ENCODE measurements at regions not wholly inside any gene's neighbourhood (a gene's known extent, or its start where the extent isn't known, plus 50 kb on each side); places are given as distances from the start of the nearest gene placed in this dataset.

DNA sequence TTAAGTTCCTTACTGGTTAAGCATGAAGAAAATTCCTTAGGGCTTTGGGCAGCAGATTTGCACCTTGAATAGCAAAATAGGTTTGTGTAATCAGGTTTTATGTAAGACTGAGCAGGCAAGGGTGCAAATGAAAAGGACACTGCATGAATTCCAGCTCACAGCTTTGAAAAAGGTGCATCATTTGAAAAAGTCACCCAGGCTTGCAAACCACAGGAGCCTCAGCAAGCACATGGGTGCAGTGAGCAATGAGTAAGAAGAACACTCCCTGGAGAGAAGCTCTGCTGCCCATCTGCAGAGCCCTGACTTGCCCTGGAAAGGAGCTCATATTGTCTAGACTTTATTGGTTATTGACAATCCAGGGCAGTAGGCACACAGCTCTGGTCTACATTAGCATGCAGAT lies 165.6 kb upstream of the KCNJ16 start:
- no peak overlapping the region for H3K27ac Mint-ChIP-seq
- Histone ChIP-seq H3K4me3 (ENCODE audit: low read length in 2 of 2) (no peak overlapping the region), H3K9me3 (ENCODE audit: control insufficient read depth in 1 of 2, low read length in 2 of 2) (no peaks in the 10 kb centered on the region), H3K4me1 (ENCODE audit: insufficient read depth, low read length) (no peaks in the 10 kb centered on the region), H3K27ac (ENCODE audit: low read depth, low read length) (no peak overlapping the region), H3K27me3 (ENCODE audit: insufficient read depth, low read length) (no peaks in the 10 kb centered on the region), H3K36me3 (ENCODE audit: insufficient read depth, low read length) (no peaks in the 10 kb centered on the region)
- no peak for DNase-seq
- POLR2A ChIA-PET (ENCODE audit: partially characterized antibody), result no interaction called here
- no peak overlapping the region for H3K4me3 Mint-ChIP-seq
- no peaks in the 10 kb centered on the region for H3K4me1 Mint-ChIP-seq
- intact Hi-C loops (cut with micrococcal nuclease), result no loop called here
- no peaks in the 10 kb centered on the region for H3K27me3 Mint-ChIP-seq
- no peaks in the 10 kb centered on the region for H3K36me3 Mint-ChIP-seq
- H3K9me3 Mint-ChIP-seq, result peaks cover 0 to 4% (median 2%) of the 10 kb centered on the region in 8 donors
- CTCF ChIA-PET (ENCODE audit: partially characterized antibody), result no interaction called here

DNA sequence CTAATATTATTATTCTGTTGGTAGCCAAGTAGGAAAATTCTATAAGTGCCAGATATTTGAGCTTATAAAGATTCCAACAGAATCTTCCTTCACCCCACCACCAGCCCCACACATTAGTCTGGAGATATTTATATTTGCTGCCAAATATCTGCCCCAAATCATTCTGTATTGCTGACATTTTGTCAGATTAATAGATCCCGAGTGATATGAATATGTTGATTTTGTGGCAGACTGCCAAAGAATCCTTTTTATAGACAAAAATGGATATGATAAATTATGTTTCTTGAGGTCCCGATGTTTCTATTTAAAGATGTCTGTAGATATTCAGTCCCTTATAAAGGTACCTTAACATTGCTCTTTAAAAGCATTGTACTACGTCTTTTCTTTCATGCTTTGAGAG lies 162.2 kb upstream of the KCNJ16 start:
- Mint-ChIP-seq H3K4me1 (no peaks in the 10 kb centered on the region), H3K27me3 (no peaks in the 10 kb centered on the region), H3K9me3 (peaks cover 0 to 4% (median 2%) of the 10 kb centered on the region in 8 donors), H3K36me3 (no peaks in the 10 kb centered on the region), H3K4me3 (no peak overlapping the region), H3K27ac (no peak overlapping the region)
- no peaks in the 10 kb centered on the region for H3K36me3 ChIP-seq (ENCODE audit: insufficient read depth, low read length)
- ChIA-PET CTCF (ENCODE audit: partially characterized antibody) (no interaction called here), POLR2A (ENCODE audit: partially characterized antibody) (no interaction called here)
- intact Hi-C loops (cut with micrococcal nuclease), result no loop called here
- no peak overlapping the region for H3K27ac ChIP-seq (ENCODE audit: low read depth, low read length)
- H3K27me3 ChIP-seq (ENCODE audit: insufficient read depth, low read length), result no peaks in the 10 kb centered on the region
- no peak overlapping the region for H3K4me3 ChIP-seq (ENCODE audit: low read length in 2 of 2)
- no peaks in the 10 kb centered on the region for H3K4me1 ChIP-seq (ENCODE audit: insufficient read depth, low read length)
- no peaks in the 10 kb centered on the region for H3K9me3 ChIP-seq (ENCODE audit: control insufficient read depth in 1 of 2, low read length in 2 of 2)
- DNase-seq, result no peak

DNA sequence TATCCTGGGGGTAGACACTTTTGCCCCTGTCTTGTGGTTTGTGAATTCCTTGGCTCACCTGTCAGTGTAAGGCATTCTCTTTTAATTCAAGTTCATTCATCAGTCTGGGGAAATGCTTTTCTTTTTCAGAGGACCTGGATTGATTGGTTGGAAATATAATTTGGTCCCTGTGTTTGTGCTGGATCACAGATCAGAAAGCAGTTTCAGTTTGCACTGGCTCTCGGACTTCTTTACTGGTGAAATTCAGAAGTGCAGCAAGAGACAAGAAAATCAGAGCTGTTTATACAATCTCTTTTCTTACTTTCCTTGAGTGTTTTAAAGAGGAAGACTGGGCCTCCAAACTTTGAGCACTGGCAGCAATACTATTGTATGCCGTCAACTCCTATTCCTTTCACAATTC lies 161.8 kb upstream of the KCNJ16 start:
- Histone ChIP-seq H3K9me3 (ENCODE audit: control insufficient read depth in 1 of 2, low read length in 2 of 2) (no peaks in the 10 kb centered on the region), H3K36me3 (ENCODE audit: insufficient read depth, low read length) (no peaks in the 10 kb centered on the region), H3K27me3 (ENCODE audit: insufficient read depth, low read length) (no peaks in the 10 kb centered on the region), H3K4me1 (ENCODE audit: insufficient read depth, low read length) (no peaks in the 10 kb centered on the region), H3K4me3 (ENCODE audit: low read length in 2 of 2) (no peak overlapping the region), H3K27ac (ENCODE audit: low read depth, low read length) (no peak overlapping the region)
- no peaks in the 10 kb centered on the region for H3K36me3 Mint-ChIP-seq
- ChIA-PET POLR2A (ENCODE audit: partially characterized antibody) (no interaction called here), CTCF (ENCODE audit: partially characterized antibody) (interaction anchor here (0.9 kb wide), 1 partner anchor 17 kb away, joined by 3 read pairs; no protein-coding TSS in a partner anchor)
- no peak for DNase-seq
- H3K4me1 Mint-ChIP-seq, result no peaks in the 10 kb centered on the region
- intact Hi-C loops (cut with micrococcal nuclease), result no loop called here
- no peaks in the 10 kb centered on the region for H3K27me3 Mint-ChIP-seq
- peaks cover 0 to 4% (median 2%) of the 10 kb centered on the region in 8 donors for H3K9me3 Mint-ChIP-seq
- no peak overlapping the region for H3K27ac Mint-ChIP-seq
- H3K4me3 Mint-ChIP-seq, result no peak overlapping the region

DNA sequence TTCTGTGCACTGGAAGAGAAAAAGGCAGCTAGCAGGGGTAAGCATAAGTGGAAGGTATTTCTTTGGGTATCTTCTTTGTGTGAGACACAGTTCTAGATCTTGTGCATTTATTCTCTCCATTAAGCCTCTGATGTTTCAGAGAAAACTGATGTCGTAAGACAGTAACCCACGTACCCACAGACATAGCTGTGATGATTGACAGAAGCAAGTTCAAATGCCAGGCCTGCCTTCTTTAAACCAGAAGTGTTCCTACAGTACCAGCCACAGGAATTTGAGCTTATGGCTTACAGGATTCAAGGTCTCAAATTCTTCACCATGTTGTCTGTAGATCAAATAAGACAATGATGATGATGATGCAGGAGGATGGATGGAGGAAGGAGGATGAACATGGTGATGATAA lies 161.4 kb upstream of the KCNJ16 start:
- ChIA-PET CTCF (ENCODE audit: partially characterized antibody) (interaction anchor here (0.9 kb wide), 1 partner anchor 17 kb away, joined by 3 read pairs; no protein-coding TSS in a partner anchor), POLR2A (ENCODE audit: partially characterized antibody) (no interaction called here)
- Mint-ChIP-seq H3K4me1 (no peaks in the 10 kb centered on the region), H3K27me3 (no peaks in the 10 kb centered on the region), H3K9me3 (peaks cover 0 to 4% (median 2%) of the 10 kb centered on the region in 8 donors), H3K4me3 (no peak overlapping the region), H3K27ac (no peak overlapping the region), H3K36me3 (no peaks in the 10 kb centered on the region)
- no peaks in the 10 kb centered on the region for H3K4me1 ChIP-seq (ENCODE audit: insufficient read depth, low read length)
- intact Hi-C loops (cut with micrococcal nuclease), result no loop called here
- no peak overlapping the region for H3K27ac ChIP-seq (ENCODE audit: low read depth, low read length)
- H3K36me3 ChIP-seq (ENCODE audit: insufficient read depth, low read length), result no peaks in the 10 kb centered on the region
- no peak overlapping the region for H3K4me3 ChIP-seq (ENCODE audit: low read length in 2 of 2)
- no peaks in the 10 kb centered on the region for H3K9me3 ChIP-seq (ENCODE audit: control insufficient read depth in 1 of 2, low read length in 2 of 2)
- DNase-seq, result no peak
- no peaks in the 10 kb centered on the region for H3K27me3 ChIP-seq (ENCODE audit: insufficient read depth, low read length)

DNA sequence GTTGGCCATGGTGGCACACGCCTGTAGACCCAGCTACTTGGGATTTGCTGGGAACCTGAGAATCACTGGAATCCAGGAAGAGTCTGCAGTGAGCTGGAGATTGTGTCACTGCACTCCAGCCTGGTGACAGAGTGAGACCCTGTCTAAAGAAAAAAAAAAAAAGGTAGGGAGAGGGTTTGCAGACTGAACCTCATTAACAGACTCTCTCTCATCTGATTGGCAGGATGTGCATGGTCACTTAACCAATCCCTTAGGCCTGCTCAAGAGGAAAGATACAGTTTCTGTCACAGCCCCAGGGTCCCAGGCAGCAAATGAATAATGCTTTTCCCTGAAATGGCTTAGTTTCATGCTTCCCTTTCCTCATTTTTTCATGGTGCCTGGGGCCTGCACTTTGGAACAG lies 160.5 kb upstream of the KCNJ16 start:
- no peaks in the 10 kb centered on the region for H3K36me3 Mint-ChIP-seq
- ChIA-PET POLR2A (ENCODE audit: partially characterized antibody) (no interaction called here), CTCF (ENCODE audit: partially characterized antibody) (no interaction called here)
- no peak for DNase-seq
- Histone ChIP-seq H3K4me3 (ENCODE audit: low read length in 2 of 2) (no peak overlapping the region), H3K27me3 (ENCODE audit: insufficient read depth, low read length) (no peaks in the 10 kb centered on the region), H3K9me3 (ENCODE audit: control insufficient read depth in 1 of 2, low read length in 2 of 2) (no peaks in the 10 kb centered on the region), H3K4me1 (ENCODE audit: insufficient read depth, low read length) (no peaks in the 10 kb centered on the region), H3K27ac (ENCODE audit: low read depth, low read length) (no peak overlapping the region), H3K36me3 (ENCODE audit: insufficient read depth, low read length) (no peaks in the 10 kb centered on the region)
- no peak overlapping the region for H3K27ac Mint-ChIP-seq
- H3K9me3 Mint-ChIP-seq, result peaks cover 0 to 8% (median 3%) of the 10 kb centered on the region in 8 donors
- no peaks in the 10 kb centered on the region for H3K4me1 Mint-ChIP-seq
- intact Hi-C loops (cut with micrococcal nuclease), result no loop called here
- H3K27me3 Mint-ChIP-seq, result no peaks in the 10 kb centered on the region
- H3K4me3 Mint-ChIP-seq, result no peak overlapping the region

DNA sequence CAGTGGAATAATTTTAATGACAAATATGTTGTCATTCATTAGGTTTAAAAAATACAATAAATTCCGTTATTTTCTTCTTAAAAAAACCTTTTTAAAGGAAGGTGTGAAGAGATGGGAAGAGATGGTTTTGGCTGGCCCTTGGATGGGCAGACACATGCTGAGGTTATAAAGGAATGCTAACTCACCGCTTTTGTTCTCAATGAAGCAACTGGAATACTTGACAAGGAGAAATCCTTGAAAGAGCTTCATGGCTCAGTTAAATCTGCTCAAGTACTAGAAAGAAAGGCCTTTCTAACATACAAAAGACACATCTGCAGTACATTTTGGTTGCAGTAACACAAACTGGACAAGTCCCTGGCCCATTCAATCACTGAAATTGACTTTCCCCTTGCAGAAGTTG lies 158.3 kb upstream of the KCNJ16 start:
- no peak overlapping the region for H3K4me3 ChIP-seq (ENCODE audit: low read length in 2 of 2)
- Mint-ChIP-seq H3K27me3 (no peaks in the 10 kb centered on the region), H3K9me3 (peaks cover 0 to 8% (median under 1%) of the 10 kb centered on the region in 8 donors), H3K36me3 (no peaks in the 10 kb centered on the region), H3K27ac (no peak overlapping the region), H3K4me1 (no peaks in the 10 kb centered on the region), H3K4me3 (no peak overlapping the region)
- no peak for DNase-seq
- H3K36me3 ChIP-seq (ENCODE audit: insufficient read depth, low read length), result no peaks in the 10 kb centered on the region
- no peak overlapping the region for H3K27ac ChIP-seq (ENCODE audit: low read depth, low read length)
- POLR2A ChIA-PET (ENCODE audit: partially characterized antibody), result no interaction called here
- intact Hi-C loops (cut with micrococcal nuclease), result no loop called here
- no peaks in the 10 kb centered on the region for H3K27me3 ChIP-seq (ENCODE audit: insufficient read depth, low read length)
- H3K4me1 ChIP-seq (ENCODE audit: insufficient read depth, low read length), result no peaks in the 10 kb centered on the region
- CTCF ChIA-PET (ENCODE audit: partially characterized antibody), result no interaction called here
- no peaks in the 10 kb centered on the region for H3K9me3 ChIP-seq (ENCODE audit: control insufficient read depth in 1 of 2, low read length in 2 of 2)

DNA sequence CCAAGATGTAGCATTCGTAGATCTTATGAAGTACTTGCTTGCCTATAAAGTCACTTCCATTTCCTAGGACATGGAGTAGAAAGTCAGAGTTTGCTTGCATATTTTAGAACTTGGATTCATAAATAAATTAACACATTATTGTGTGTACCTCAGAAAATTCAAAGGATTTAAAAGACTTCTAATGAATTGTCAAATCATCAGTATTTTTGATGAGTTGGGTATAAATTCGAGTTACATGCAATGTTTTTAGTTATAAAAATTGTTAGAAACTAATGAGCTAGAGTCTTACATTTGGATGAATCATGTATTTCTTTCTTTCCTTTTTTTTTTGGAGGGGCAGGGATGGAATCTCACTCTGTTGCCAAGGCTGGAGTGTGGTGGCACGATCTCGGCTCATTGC lies 156.9 kb upstream of the KCNJ16 start:
- ChIA-PET POLR2A (ENCODE audit: partially characterized antibody) (no interaction called here), CTCF (ENCODE audit: partially characterized antibody) (interaction anchor here (0.6 kb wide), 1 partner anchor 15 kb away, joined by 3 read pairs; no protein-coding TSS in a partner anchor)
- intact Hi-C loops (cut with micrococcal nuclease), result no loop called here
- Mint-ChIP-seq H3K4me3 (no peak overlapping the region), H3K27ac (no peak overlapping the region), H3K4me1 (no peaks in the 10 kb centered on the region), H3K36me3 (no peaks in the 10 kb centered on the region), H3K27me3 (no peaks in the 10 kb centered on the region), H3K9me3 (peaks cover 0 to 8% (median 1%) of the 10 kb centered on the region in 8 donors)
- H3K4me3 ChIP-seq (ENCODE audit: low read length in 2 of 2), result no peak overlapping the region
- H3K4me1 ChIP-seq (ENCODE audit: insufficient read depth, low read length), result no peaks in the 10 kb centered on the region
- no peaks in the 10 kb centered on the region for H3K9me3 ChIP-seq (ENCODE audit: control insufficient read depth in 1 of 2, low read length in 2 of 2)
- DNase-seq, result no peak
- no peak overlapping the region for H3K27ac ChIP-seq (ENCODE audit: low read depth, low read length)
- no peaks in the 10 kb centered on the region for H3K27me3 ChIP-seq (ENCODE audit: insufficient read depth, low read length)
- H3K36me3 ChIP-seq (ENCODE audit: insufficient read depth, low read length), result no peaks in the 10 kb centered on the region

DNA sequence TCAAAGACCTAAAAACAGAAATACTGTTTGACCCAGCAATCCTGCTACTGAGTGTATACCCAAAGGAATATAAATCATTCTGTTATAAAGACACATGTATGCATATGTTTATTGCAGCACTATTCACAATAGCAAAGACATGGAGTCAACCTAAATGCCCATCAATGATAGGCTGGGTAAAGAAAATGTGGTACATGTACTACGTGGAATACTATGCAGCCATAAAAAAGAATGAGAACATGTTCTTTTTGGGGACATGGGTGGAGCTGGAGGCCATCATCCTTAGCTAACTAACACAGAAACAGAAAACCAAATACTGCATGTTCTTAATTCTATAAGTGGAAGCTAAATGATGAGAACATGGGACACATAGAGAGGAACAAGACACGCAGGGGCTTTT lies 155.2 kb upstream of the KCNJ16 start:
- Mint-ChIP-seq H3K36me3 (no peaks in the 10 kb centered on the region), H3K27me3 (no peaks in the 10 kb centered on the region), H3K4me1 (no peaks in the 10 kb centered on the region), H3K9me3 (peaks cover 0 to 8% (median 1%) of the 10 kb centered on the region in 8 donors), H3K27ac (no peak overlapping the region), H3K4me3 (no peak overlapping the region)
- H3K27me3 ChIP-seq (ENCODE audit: insufficient read depth, low read length), result no peaks in the 10 kb centered on the region
- CTCF ChIA-PET (ENCODE audit: partially characterized antibody), result no interaction called here
- intact Hi-C loops (cut with micrococcal nuclease), result no loop called here
- no peaks in the 10 kb centered on the region for H3K9me3 ChIP-seq (ENCODE audit: control insufficient read depth in 1 of 2, low read length in 2 of 2)
- DNase-seq, result no peak
- H3K27ac ChIP-seq (ENCODE audit: low read depth, low read length), result no peak overlapping the region
- POLR2A ChIA-PET (ENCODE audit: partially characterized antibody), result no interaction called here
- no peaks in the 10 kb centered on the region for H3K36me3 ChIP-seq (ENCODE audit: insufficient read depth, low read length)
- no peaks in the 10 kb centered on the region for H3K4me1 ChIP-seq (ENCODE audit: insufficient read depth, low read length)
- no peak overlapping the region for H3K4me3 ChIP-seq (ENCODE audit: low read length in 2 of 2)
